Caki2 (cell line): ENCODE measurements at regions not wholly inside any gene's neighbourhood (a gene's known extent, or its start where the extent isn't known, plus 50 kb on each side); places are given as distances from the start of the nearest gene placed in this dataset.

Experiments
- DNase-seq: peaks from one replicate; pipeline ENCODE4 v3.0.0-alpha.2; 2015; ENCODE audit warnings: low read depth
- in situ Hi-C: cut with HindIII; loops from 2 replicates; pipeline ENCODE4 v1.10.0; 2016; ENCODE audit warnings: low sequenced_read_pairs, low pct_unique_long_range_greater_than_20kb, mixed read lengths

DNA sequence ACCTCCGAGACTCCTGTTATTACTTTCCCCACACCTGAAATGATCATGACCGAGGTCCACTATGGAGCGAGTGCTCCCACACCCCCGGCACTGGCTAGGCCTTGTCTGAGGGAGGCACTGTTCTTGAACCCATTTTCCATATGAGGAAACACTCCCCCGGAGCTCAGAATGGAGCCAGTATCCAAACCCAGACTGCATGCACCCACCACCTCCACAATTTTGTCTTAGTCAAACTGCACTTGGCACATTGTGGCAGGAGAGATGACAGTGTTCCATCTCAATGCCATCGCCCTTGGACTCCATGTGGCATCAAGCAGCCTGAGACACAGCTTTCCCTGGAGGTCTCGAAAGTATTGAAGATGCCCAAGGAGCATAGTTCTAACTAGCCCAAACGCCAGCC lies 154.1 kb downstream of the NUP210 start:
- in situ Hi-C loops = no loop called here
- DNase-seq = no peak

DNA sequence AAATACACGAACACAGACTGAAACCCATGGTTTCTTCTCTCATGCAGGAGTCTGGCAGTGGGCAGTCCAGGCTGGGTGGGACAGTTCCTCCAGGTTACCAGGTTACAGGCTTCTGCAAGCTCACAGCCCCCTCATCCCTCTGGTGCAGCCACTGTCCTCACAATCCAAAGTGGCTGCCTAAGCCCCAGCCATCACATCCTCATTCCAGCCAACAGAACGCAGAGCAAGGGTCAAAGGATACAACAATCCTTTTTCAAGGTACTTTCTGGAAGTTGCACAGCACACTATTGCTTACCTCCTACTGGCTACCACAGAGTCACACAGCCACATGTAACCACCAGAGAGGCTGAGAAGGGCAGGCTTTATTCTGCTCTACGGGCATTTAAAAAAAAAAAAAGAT lies 154.6 kb downstream of the NUP210 start:
- DNase-seq = no peak
- in situ Hi-C loops = no loop called here

DNA sequence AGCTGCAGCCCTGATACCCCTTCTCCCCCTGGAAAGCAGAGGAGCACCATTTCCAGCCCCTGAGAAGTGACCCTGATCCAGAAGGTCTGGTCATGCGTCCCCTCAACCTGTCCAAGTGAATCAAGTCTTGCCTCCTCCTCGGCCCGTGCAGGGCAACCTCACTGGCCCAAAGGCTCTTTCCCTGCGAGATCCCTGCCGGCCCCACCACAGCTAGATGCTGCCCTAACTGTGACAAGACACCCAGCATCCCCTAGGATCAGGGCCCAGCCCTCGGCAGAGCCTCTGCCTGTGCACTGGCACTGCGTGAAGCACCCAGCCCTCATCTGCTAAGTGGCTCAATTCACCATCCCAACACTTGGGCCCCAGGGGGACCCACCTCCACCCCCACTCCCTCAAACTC lies 155.1 kb downstream of the NUP210 start:
- in situ Hi-C loops = no loop called here
- no peak for DNase-seq

DNA sequence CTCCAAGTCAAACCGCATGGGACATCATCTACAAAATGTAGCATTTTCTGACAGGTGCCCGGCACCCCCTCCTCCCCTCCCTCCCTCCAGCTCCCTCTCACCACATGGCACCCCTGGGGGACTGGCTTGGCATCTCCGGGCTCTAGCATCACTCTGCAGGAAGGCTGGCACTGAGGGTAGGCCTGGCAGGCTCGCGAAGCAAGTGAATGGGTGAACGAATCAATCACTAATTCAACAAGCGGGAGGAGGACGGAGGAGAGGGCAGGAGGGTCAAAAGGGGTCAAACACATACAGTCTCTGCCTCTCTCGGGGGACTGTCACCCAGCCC lies 155.7 kb downstream of the NUP210 start:
- DNase-seq = no peak
- in situ Hi-C loops = no loop called here

DNA sequence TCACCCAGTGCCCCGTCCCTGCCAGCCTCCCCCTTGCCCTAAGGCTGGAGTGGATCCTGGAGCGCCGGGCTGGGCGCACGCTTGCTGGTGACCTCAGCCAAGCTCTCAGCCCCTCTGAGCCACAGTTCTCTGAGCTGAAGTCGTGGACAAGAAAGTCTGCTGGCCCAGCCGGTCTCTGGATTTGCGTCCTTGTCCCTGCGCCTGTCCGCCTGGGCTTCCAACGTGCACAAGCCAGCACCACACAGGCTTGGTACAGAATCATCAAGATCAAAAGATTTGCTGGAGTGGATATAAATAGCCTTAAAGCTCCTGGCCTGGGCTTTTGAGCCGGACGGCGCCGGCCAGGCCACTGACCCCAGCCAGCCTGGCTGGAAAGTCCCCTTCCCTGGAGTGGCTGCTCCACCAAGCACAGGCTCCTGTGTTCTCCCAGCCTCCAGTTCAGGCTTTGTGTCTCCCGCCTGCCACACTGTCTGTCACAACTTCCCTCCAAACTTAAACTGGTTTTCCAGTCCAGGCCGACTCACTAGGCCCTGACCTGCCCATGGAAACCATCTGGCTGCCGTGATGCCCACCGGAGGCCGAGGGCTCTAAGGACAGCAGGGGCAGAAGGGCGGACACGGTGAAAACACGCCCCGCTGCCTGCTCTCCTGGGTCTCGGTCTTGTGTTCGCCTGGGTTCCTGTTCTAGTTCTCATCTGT lies 156.2 kb downstream of the NUP210 start:
- in situ Hi-C loops = no loop called here
- DNase-seq = no peak

DNA sequence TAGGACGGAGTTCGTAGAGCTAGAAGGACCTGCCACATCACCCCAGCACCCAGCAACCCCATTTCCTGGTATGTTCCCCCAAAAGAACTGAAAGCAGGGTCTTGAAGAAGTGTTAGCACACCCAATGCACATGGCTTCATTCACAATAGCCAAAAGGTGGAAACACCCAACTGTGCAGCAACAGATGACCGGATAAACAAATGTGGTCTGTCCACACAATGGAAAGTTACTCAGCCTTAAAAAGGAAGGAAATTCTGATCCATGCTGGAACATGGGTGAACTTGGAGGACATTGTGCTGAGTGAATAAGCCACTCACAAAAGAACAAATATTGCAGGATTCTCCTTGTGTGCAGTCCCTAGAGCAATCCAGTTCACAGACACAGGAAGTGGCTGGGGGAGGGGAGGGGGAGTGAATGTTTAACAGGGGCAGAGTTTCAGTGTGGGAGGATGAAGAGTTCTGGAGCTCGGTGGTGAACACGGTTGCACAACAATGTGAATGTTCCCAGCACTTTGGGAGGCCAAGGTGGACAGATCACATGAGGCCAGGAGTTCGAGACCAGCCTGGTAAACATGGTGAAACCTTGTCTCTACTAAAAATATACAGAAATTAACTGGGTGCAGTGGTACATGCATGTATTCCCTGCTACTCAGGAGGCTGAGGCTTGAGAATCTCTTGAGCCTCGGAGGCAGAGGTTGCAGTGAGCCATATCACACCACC lies 157.5 kb downstream of the NUP210 start:
- in situ Hi-C loops = no loop called here
- peak; percentile 22 for DNase-seq

DNA sequence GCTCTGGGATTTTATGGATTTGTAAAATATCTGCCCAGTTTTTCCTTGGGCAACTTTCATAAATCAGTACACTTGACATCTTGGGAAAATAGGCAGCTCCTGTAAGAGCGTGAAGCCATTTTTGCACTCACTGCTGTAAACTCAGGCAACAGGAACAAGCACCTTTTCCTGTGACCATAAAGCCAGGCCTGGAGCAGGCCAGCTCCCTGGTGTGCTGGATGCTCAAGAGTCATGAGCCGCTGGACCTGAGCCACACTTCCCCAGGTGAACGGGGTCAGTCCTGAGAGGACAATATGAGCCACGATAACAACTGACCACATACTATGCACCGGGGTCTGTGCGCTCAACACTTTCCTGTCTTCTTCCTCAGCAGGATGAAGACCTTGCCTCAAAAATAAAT lies 158.2 kb downstream of the NUP210 start:
- in situ Hi-C loops = no loop called here
- no peak for DNase-seq

DNA sequence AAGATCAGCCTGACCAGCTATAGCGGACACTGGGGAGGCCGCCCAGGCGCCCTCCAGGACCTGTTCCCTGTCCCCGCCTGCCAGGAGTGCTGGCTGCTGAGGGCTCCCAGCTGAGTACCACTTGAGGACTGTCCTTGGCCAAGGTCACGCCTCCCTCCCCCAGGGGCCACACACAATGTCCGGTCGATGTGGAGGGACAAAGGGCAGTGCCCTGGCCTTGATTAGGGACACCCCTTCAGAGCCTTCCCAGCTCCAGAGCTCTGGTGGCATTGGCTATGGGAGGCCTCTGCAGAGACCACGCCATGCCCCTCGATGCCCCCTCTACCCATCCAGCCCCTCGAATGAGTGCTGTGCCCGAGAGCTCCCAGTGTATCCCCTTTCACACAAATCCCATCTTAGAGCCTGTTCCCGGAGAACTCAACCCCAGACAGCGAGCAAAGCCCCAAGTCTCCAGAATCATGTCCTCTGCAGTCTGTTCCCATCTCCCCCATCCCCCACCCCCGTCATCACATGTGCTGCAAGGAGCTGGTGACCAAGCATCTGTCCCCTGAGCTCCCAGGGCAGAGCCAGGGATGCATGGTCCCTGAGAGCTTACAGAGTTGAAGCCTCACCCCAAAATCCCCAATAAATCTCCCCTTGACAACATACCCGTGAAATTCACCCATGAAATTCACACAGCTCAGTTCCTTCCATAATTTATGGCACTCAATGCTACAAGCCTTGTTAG lies 158.9 kb downstream of the NUP210 start:
- no peak for DNase-seq
- in situ Hi-C loops = no loop called here

DNA sequence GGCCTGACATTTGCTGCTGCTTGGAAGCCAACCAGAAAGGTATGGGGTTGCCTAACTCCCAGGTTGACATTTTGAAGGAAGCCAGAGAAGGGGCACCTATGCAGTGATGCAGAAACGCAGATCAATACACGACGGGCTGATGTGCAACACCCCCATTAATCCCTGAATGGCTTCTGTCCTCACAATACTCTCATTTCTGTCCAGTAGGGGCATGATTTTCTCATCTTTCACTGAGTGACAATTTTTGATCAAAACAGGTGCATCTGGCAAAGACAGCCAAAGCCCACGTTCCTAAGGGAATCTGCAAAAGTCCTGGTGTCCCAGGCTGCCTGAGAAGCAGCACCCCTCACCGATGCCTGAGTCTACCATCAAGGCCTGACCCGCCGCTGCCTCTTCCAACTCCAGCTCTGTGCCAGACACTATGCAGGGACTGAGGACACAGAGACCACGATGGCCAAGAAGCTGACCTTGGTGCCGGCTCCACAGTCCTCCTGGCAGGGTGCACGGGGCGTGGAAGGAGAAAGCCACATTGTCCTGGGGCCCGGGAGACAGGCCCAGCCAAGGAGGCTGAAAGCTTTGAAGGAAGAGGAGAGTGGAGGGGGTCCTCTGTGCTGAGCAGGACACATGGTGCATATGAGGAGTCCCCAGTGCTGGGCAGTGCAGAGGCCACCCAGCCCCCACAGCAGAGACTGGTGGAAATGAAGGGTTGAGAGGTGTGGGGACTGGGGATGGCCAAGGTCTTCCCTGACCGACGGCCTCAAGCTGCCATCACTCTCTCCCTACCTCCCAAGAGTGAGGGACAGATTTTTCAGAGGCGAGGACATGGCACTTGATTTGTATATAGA lies 159.6 kb downstream of the NUP210 start:
- DNase-seq = no peak
- in situ Hi-C loops = no loop called here

DNA sequence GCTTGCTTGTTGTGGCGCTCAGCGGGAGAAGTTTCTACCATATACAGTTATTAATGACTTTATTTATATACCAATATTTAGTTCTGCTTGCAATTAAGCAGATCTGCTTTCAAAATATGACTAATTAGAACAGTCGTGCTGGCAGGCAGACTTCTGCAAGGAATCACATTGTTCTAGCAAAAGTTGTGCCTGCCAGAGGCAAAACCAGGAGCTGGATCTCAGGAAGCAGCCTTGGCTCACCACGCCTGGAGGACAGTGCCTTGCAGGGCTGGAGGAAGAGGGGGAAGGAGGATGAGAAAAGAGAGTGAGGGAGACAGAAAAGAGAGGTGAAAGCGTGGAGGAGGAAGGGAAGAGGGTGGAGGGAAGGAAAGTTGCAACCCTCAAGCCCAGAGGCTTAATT lies 160.3 kb downstream of the NUP210 start:
- no peak for DNase-seq
- in situ Hi-C loops = no loop called here

DNA sequence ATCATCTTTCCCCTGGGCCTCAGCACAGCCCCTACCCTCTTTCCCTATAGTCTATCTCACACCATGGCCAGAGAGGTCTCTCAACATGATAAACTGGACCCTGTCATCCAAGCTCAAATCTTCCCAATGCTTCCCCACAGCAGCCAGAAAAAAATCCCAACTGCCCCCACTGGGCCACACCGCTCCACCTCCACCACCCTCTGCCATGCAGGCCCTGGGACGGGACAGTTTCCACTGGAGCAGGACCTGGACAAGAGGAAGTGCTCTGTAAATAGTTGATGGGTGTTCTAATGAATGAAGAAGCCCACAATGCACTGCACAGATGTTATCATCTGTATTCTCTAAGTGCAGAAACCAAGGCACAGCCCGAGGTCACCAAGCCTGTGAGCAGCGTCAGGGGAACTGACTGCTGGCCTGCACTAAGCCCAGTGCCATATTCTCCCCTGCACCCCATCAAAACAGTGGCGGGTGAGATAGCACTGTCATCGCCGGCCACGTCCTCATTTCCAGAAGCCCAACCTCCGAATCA lies 161.1 kb downstream of the NUP210 start:
- no peak for DNase-seq
- in situ Hi-C loops = no loop called here

DNA sequence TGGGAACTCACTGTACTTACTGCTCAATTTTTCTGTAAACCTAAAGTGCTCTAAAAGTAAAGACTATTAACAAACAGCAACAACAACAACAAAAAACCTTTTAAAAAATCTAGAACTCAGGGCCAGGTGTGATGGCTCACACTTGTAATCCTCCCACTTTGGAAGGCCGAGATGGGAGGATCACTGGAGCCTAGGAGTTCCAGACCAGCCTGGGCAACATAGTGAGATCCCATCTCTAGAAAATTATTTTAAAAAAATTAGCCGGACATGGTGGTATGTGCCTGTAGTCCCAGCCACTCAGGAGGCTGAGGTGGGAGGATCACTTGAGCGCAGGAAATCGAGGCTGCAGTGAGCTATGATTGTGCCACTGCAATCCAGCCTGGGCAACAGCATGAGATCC lies 161.8 kb downstream of the NUP210 start:
- in situ Hi-C loops = no loop called here
- DNase-seq = no peak

DNA sequence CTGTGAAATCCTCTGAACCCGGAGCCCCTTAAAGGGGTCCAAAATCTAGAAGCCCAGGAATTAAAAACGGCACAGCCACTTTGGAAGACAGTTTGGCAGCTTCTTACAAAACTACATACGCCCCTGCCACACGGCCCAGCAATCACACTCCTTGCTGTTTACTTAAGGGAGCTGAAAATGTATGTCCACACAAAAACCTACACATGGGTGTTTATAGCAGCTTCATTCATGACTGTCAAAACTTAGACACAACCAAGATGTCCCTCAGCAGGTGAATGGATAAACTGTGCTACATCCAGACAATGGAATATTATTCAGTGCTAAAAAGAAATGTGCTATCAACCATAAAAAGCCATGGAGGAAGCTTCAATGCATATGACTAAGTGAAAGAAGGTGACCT lies 162.5 kb downstream of the NUP210 start:
- DNase-seq = no peak
- in situ Hi-C loops = no loop called here

DNA sequence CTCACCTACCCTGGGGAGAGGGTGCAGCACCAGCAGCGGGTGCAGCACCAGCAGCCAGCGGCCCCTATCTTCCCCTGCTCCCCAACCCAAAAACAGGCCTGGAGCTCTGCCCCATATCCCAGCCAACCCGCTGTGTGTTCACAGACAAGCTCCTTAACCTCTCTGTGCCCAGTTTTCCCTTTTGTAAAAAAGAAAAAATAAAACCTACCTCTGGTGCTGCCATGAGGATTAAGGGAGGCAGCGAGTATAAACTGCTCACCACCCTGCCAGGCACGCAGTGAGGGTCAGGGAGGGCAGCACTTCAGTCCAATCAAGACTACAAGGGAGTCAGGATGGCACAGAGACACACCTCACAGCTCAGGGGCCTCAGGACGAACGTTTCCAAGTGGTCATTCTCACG lies 163.3 kb downstream of the NUP210 start:
- in situ Hi-C loops = no loop called here

DNA sequence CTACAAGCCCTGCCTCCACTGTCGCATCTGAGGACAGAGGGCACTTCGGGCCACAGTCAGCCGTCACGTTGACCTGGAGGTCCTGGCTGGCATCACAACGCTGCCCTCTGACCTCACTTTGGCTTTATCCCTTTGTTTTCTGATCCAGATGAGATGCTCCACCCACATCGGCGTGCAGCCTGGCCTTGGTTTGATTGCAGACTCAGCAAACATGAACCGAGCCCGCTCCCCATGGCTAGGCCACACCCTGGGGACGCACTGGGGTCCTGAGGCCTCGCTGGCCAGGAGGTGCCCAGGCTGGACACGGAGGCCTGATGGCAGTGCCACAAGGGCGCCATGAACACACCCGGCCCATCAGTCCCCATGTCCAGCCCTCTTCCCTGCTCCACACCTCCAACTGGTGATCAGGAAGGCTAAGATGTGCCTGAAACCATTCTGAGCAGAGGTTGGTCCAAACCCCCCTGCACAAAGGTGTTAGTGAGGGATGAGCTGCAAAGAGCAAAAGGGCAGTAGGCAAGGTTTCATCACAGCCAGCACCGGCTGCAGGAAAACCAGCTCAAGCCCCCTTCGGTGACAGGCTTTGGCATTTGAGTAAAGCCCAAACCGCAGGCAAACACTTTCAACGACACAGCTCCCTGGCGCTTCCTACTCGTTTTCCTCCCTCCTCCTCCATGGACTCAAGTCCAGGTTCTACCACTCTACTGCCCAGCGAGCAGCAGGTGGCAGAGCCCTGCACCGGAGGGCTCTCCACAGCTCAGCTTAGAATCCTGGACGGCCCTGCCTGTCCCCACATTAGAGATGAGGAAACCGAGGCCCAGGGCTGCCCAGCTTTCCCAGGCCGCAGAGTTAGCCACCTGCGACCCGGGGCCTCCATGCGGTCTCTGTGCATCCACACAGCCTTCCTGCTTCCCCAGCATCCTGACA lies 165.8 kb downstream of the NUP210 start:
- in situ Hi-C loops = no loop called here
- DNase-seq = no peak

More for the DNA sequence above, 163.3 kb downstream of the NUP210 start:
- DNase-seq = no peak

DNA sequence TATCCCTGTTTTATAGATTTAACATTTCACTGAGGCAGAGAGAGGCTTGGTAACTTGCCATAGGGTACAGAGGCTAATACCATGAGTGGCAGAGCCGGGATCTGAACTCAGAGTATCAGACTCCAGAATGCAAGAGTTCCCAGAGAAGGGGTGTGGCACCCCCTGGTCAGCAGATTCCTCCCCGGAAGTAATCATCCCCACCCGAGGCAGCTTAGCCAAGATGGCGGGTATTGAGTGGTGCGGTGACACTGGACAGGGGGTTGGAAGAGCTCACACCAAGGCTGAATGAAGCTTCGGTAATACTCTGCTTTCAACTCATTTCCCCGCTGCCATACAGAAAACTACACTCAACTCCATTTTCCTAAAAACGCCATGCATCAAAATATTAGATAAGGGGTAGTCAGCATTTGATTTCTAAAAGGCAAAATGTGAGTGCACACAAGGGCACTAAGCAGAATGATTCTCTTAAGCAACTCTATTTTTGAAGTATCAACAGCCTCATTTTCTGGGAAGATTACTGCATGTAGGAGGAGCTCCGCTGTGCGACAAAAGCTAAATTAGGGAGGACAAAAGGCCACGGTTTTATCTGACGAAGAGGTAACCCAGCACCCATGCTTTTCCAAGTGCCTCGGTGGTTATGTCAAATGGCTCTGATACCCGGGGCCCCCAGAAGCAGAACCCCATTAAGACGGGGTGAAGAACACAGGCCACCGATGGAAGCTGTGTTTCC lies 166.7 kb downstream of the NUP210 start:
- in situ Hi-C loops = no loop called here
- DNase-seq = no peak

DNA sequence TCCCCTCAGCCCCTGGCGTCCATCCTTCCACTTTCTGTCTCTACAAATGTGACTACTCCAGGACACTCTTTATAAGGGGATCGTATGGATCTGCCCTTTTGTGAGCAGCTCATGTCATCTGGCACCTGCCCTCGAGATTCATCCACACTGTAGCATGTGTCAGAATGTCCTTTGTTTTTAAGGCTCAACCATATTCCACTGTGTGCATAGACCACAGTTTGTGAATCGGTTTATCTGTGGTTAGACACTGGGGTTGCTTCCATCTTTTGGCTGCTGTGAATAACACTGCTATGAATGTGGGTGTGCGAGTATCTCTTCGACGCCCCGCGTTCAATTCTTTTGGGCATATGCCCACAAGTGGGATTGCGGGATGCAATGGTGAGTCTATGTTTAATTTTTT lies 167.9 kb downstream of the NUP210 start:
- no peak for DNase-seq
- in situ Hi-C loops = no loop called here
